Erythroblast (primary cell): ENCODE measurements at regions not wholly inside any gene's neighbourhood (a gene's known extent, or its start where the extent isn't known, plus 50 kb on each side); places are given as distances from the start of the nearest gene placed in this dataset.
"Not testable (repeated sequence)": the region's sequence is repeated elsewhere in the genome, so short reads cannot be mapped to it uniquely, and the experiment has no call there.

Experiments used
- DNase-seq, 2 experiments: peaks; one replicate each; lab custom pipeline; 2025; lab: John Stamatoyannopoulos, UW
- GATA1 ChIP-seq: IDR thresholded peaks from 2 replicates; pipeline ENCODE4 v1.6.1; 2011; ENCODE audit warnings: low read depth, mild to moderate bottlenecking, control low read depth, low read length, moderate library complexity
- POLR2A ChIP-seq: IDR thresholded peaks from 2 replicates; pipeline ENCODE4 v1.6.1; 2011; ENCODE audit warnings: mild to moderate bottlenecking, low read length

GRCh38 chr3:72031581-72031980, 246.6 kb upstream of the PROK2 start:
- peak in 1 of 2 experiments; percentile 44 for DNase-seq
- TF ChIP-seq GATA1 (no peak), POLR2A (no peak)

GRCh38 chr3:72030296-72030695, 245.3 kb upstream of the PROK2 start:
- DNase-seq, result not testable (repeated sequence)

GRCh38 chr3:72028726-72029125, 243.8 kb upstream of the PROK2 start:
- peak in 1 of 2 experiments; percentile 16 for DNase-seq

- not testable (repeated sequence) for DNase-seq
Observed at GRCh38 chr3:72028307-72028706, 243.4 kb upstream of the PROK2 start.

- peak; percentile 51 to 73 for DNase-seq
Observed at GRCh38 chr3:72027728-72028127, 242.8 kb upstream of the PROK2 start.

GRCh38 chr3:72022027-72022426, 237.1 kb upstream of the PROK2 start:
- DNase-seq, result no peak
- TF ChIP-seq POLR2A (no peak), GATA1 (no peak)

GRCh38 chr3:72021531-72021930, 236.6 kb upstream of the PROK2 start:
- no peak for DNase-seq
- TF ChIP-seq POLR2A (no peak), GATA1 (no peak)

- DNase-seq, result peak; percentile 59 to 76
- TF ChIP-seq POLR2A (no peak), GATA1 (no peak)
Observed at GRCh38 chr3:72018343-72018984, 233.5 kb upstream of the PROK2 start.

GRCh38 chr3:72017935-72018334, 233.0 kb upstream of the PROK2 start:
- no peak for TF ChIP-seq POLR2A
- TF ChIP-seq GATA1, result no peak
- peak; percentile 20 to 43 for DNase-seq

- no peak for DNase-seq
- TF ChIP-seq POLR2A, result no peak
- no peak for TF ChIP-seq GATA1
Observed at GRCh38 chr3:72017311-72017710, 232.4 kb upstream of the PROK2 start.

- TF ChIP-seq GATA1, result no peak
- no peak for TF ChIP-seq POLR2A
- DNase-seq, result no peak
Observed at GRCh38 chr3:72015463-72015862, 230.5 kb upstream of the PROK2 start.

GRCh38 chr3:72013084-72013483, 228.1 kb upstream of the PROK2 start:
- DNase-seq, result no peak
- TF ChIP-seq POLR2A, result no peak
- TF ChIP-seq GATA1, result no peak

GRCh38 chr3:72012363-72012762, 227.4 kb upstream of the PROK2 start:
- TF ChIP-seq POLR2A (no peak), GATA1 (no peak)
- DNase-seq, result no peak

- no peak for DNase-seq
- no peak for TF ChIP-seq POLR2A
- TF ChIP-seq GATA1, result no peak
Observed at GRCh38 chr3:72011485-72011884, 226.5 kb upstream of the PROK2 start.

GRCh38 chr3:72009851-72010443, 225.0 kb upstream of the PROK2 start:
- no peak for TF ChIP-seq GATA1
- no peak for TF ChIP-seq POLR2A
- DNase-seq, result peak in 1 of 2 experiments; percentile 54
